Upper lobe of left lung (tissue), 4 donors: ENCODE measurements at regions not wholly inside any gene's neighbourhood (a gene's known extent, or its start where the extent isn't known, plus 50 kb on each side); places are given as distances from the start of the nearest gene placed in this dataset.

Experiments
- EP300 ChIP-seq, 4 donors: sonication (generic); formaldehyde crosslinking; IDR thresholded peaks; one replicate each; pipeline ENCODE4 v1.5.1; 2017; ENCODE audit warnings: antibody characterized with exemption in 4 of 4, control low read depth in 2 of 4
- POLR2AphosphoS5 ChIP-seq, 2 donors: sonication (generic); formaldehyde crosslinking; IDR thresholded peaks; one replicate each; pipeline ENCODE4 v1.5.1; 2017; ENCODE audit warnings: antibody characterized with exemption in 2 of 2
- TF ChIP-seq, protein P1 (sequence below), 6 experiments: fragments of 450-650 bp in 4 of 6; fragments of 200-600 bp in 2 of 6; sonication (generic) in 2 of 6; IDR thresholded peaks; one replicate each; pipeline ENCODE4 v1.5.1; 2016 to 2019; ENCODE audit warnings: antibody characterized with exemption in 6 of 6

- TF ChIP-seq, protein P1, sequence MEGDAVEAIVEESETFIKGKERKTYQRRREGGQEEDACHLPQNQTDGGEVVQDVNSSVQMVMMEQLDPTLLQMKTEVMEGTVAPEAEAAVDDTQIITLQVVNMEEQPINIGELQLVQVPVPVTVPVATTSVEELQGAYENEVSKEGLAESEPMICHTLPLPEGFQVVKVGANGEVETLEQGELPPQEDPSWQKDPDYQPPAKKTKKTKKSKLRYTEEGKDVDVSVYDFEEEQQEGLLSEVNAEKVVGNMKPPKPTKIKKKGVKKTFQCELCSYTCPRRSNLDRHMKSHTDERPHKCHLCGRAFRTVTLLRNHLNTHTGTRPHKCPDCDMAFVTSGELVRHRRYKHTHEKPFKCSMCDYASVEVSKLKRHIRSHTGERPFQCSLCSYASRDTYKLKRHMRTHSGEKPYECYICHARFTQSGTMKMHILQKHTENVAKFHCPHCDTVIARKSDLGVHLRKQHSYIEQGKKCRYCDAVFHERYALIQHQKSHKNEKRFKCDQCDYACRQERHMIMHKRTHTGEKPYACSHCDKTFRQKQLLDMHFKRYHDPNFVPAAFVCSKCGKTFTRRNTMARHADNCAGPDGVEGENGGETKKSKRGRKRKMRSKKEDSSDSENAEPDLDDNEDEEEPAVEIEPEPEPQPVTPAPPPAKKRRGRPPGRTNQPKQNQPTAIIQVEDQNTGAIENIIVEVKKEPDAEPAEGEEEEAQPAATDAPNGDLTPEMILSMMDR (IDR thresholded peaks at IDR 0.05): no peak
- TF ChIP-seq POLR2AphosphoS5 (IDR thresholded peaks at IDR 0.05): no peak
- TF ChIP-seq EP300 (IDR thresholded peaks at IDR 0.05): no peak
Measured at GRCh38 chr2:34126279-34126678, 527.2 kb upstream of the FAM98A start.
